ENCODE measurements at regions not wholly inside any gene's neighbourhood (a gene's known extent, or its start where the extent isn't known, plus 50 kb on each side); places are given as distances from the start of the nearest gene placed in this dataset.

GRCh38 chr5:120134944-120135343, 329.2 kb upstream of the PRR16 start:
- no peaks in the 10 kb centered on the region for H3K9me2 ChIP-seq (ENCODE audit: insufficient read depth)
- no peak overlapping the region for H3K4me3 ChIP-seq
- H4K20me1 ChIP-seq (ENCODE audit: insufficient read depth) = no peaks in the 10 kb centered on the region
- in situ Hi-C loops (cut with MboI) = no loop called here
- no peak overlapping the region for H3K4me2 ChIP-seq (ENCODE audit: unreplicated experiment)
- TF ChIP-seq EZH2phosphoT487 (IDR thresholded peaks at IDR 0.05; ENCODE audit: insufficient read depth, low read depth) (no peak), EZH2 (IDR thresholded peaks at IDR 0.05; ENCODE audit: insufficient read depth, poor library complexity, severe bottlenecking) (no peak)
- peaks cover 6% of the 10 kb centered on the region; the same call in 1 of the 2 replicates for H3F3A ChIP-seq (ENCODE audit: insufficient read depth)
- H3K79me2 ChIP-seq (ENCODE audit: insufficient read depth) = no peaks in the 10 kb centered on the region
- H3K27ac ChIP-seq = no peak overlapping the region
- DNase-seq = no peak
- no peak overlapping the region for H3K9ac ChIP-seq
- no peak overlapping the region for H2AFZ ChIP-seq
- H3K4me1 ChIP-seq (ENCODE audit: insufficient read depth) = peaks cover 14% of the 10 kb centered on the region
- no peaks in the 10 kb centered on the region for H3K9me3 ChIP-seq (ENCODE audit: low read depth)
- no peaks in the 10 kb centered on the region for H3K27me3 ChIP-seq (replicated peaks; ENCODE audit: insufficient read depth)
- no peaks in the 10 kb centered on the region for H3K36me3 ChIP-seq (ENCODE audit: low read depth)

DNA sequence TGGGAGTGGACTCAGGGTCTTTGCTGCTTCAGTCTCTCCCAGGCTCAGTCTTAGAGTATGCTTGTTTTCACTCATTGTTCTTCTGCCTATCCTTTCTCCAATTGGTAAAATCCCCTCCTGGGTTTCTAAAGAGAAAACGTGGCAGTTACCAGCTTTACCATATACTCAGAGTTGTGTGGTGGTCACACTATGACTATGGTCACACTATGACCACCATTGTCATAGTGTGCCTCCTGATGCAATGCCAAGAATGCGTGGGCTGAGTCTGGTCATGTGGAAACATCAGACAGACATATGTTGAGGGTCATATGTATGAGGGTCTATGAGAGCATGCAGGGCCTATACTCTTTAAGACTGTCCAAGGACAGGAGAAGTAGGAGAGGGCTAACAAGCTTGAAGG, 326.5 kb upstream of the PRR16 start:
- Histone ChIP-seq H3K4me3 (no peak overlapping the region), H4K20me1 (ENCODE audit: insufficient read depth) (no peaks in the 10 kb centered on the region), H3K9ac (no peak overlapping the region), H3K9me2 (ENCODE audit: insufficient read depth) (no peaks in the 10 kb centered on the region), H3K4me2 (ENCODE audit: unreplicated experiment) (no peak overlapping the region), H3K4me1 (ENCODE audit: insufficient read depth) (peaks cover 14% of the 10 kb centered on the region), H3K27me3 (replicated peaks; ENCODE audit: insufficient read depth) (no peaks in the 10 kb centered on the region), H3F3A (ENCODE audit: insufficient read depth) (peaks cover 6% of the 10 kb centered on the region; the same call in 1 of the 2 replicates), H3K27ac (no peak overlapping the region), H2AFZ (no peak overlapping the region), H3K9me3 (ENCODE audit: low read depth) (no peaks in the 10 kb centered on the region), H3K79me2 (ENCODE audit: insufficient read depth) (no peaks in the 10 kb centered on the region), H3K36me3 (ENCODE audit: low read depth) (no peaks in the 10 kb centered on the region)
- TF ChIP-seq EZH2 (IDR thresholded peaks at IDR 0.05; ENCODE audit: insufficient read depth, poor library complexity, severe bottlenecking) = no peak
- TF ChIP-seq EZH2phosphoT487 (IDR thresholded peaks at IDR 0.05; ENCODE audit: insufficient read depth, low read depth) = no peak
- WGBS, 2 experiments (ENCODE audit: low coverage in 1 of 2, low lambda C conversion rate in 2 of 2, missing lambda C conversion rate in 2 of 2) = 67 to 70% methylated on average over 2 of the region's 2 CpGs
- no peak for DNase-seq
- in situ Hi-C loops (cut with MboI) = no loop called here

GRCh38 chr5:120139039-120139438, 325.1 kb upstream of the PRR16 start:
- H3K4me2 ChIP-seq (ENCODE audit: unreplicated experiment) = peak overlapping the region; percentile 61
- peaks cover 6% of the 10 kb centered on the region; the same call in 1 of the 2 replicates for H3F3A ChIP-seq (ENCODE audit: insufficient read depth)
- TF ChIP-seq EZH2phosphoT487 (IDR thresholded peaks at IDR 0.05; ENCODE audit: insufficient read depth, low read depth) (0 out of 2 replicates have a peak, but pooled peaks have one; percentile 56), EZH2 (IDR thresholded peaks at IDR 0.05; ENCODE audit: insufficient read depth, poor library complexity, severe bottlenecking) (no peak)
- in situ Hi-C loops (cut with MboI) = no loop called here
- no peaks in the 10 kb centered on the region for H3K9me3 ChIP-seq (ENCODE audit: low read depth)
- no peaks in the 10 kb centered on the region for H4K20me1 ChIP-seq (ENCODE audit: insufficient read depth)
- H3K27ac ChIP-seq = peak overlapping the region; percentile 33; the same call in 1 of the 2 replicates
- DNase-seq = peak; percentile 93
- H2AFZ ChIP-seq = no peak overlapping the region
- peaks cover 14% of the 10 kb centered on the region for H3K4me1 ChIP-seq (ENCODE audit: insufficient read depth)
- H3K27me3 ChIP-seq (replicated peaks; ENCODE audit: insufficient read depth) = no peaks in the 10 kb centered on the region
- H3K9ac ChIP-seq = no peak overlapping the region
- H3K36me3 ChIP-seq (ENCODE audit: low read depth) = no peaks in the 10 kb centered on the region
- no peaks in the 10 kb centered on the region for H3K79me2 ChIP-seq (ENCODE audit: insufficient read depth)
- H3K9me2 ChIP-seq (ENCODE audit: insufficient read depth) = no peaks in the 10 kb centered on the region
- WGBS, 2 experiments (ENCODE audit: low coverage in 1 of 2, low lambda C conversion rate in 2 of 2, missing lambda C conversion rate in 2 of 2) = 0 to 2% methylated on average over 2 of the region's 2 CpGs
- H3K4me3 ChIP-seq = peak overlapping the region; percentile 16; the same call in 1 of the 2 replicates

DNA sequence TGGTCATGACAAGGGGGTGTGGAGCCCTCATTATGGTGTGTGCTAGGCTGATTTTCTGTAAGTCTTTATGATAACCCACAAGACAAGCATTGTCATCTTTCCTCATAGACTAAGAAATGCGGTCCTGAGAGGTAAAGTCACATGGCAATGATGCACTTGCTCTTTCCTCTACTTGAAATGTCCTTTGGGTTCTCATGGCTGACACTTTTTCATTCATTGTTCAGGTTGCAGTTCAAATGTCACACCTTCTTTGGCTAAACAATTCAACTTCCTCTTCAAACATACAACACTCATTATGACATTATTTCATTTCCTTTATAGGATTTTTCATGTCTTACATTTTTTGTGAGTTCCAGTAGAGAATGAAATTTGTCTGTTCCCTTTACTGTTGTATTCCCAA, 323.6 kb upstream of the PRR16 start:
- no peak overlapping the region for H3K27ac ChIP-seq
- TF ChIP-seq EZH2 (IDR thresholded peaks at IDR 0.05; ENCODE audit: insufficient read depth, poor library complexity, severe bottlenecking) = no peak
- no peak for TF ChIP-seq EZH2phosphoT487 (IDR thresholded peaks at IDR 0.05; ENCODE audit: insufficient read depth, low read depth)
- no peak overlapping the region for H3K4me2 ChIP-seq (ENCODE audit: unreplicated experiment)
- no peaks in the 10 kb centered on the region for H3K9me2 ChIP-seq (ENCODE audit: insufficient read depth)
- no peak overlapping the region for H2AFZ ChIP-seq
- no peaks in the 10 kb centered on the region for H3K79me2 ChIP-seq (ENCODE audit: insufficient read depth)
- DNase-seq = no peak
- no peaks in the 10 kb centered on the region for H3K27me3 ChIP-seq (replicated peaks; ENCODE audit: insufficient read depth)
- WGBS, 2 experiments (ENCODE audit: low coverage in 1 of 2, low lambda C conversion rate in 2 of 2, missing lambda C conversion rate in 2 of 2) = 95 to 100% methylated on average over 1 of the region's 1 CpG
- H3F3A ChIP-seq (ENCODE audit: insufficient read depth) = peaks cover 6% of the 10 kb centered on the region; the same call in 1 of the 2 replicates
- H3K4me3 ChIP-seq = no peak overlapping the region
- in situ Hi-C loops (cut with MboI) = no loop called here
- H3K4me1 ChIP-seq (ENCODE audit: insufficient read depth) = peaks cover 14% of the 10 kb centered on the region
- H3K9me3 ChIP-seq (ENCODE audit: low read depth) = no peaks in the 10 kb centered on the region
- no peak overlapping the region for H3K9ac ChIP-seq
- no peaks in the 10 kb centered on the region for H3K36me3 ChIP-seq (ENCODE audit: low read depth)
- no peaks in the 10 kb centered on the region for H4K20me1 ChIP-seq (ENCODE audit: insufficient read depth)

GRCh38 chr5:120141076-120141475, 323.0 kb upstream of the PRR16 start:
- Histone ChIP-seq H3K4me2 (ENCODE audit: unreplicated experiment) (no peak overlapping the region), H2AFZ (no peak overlapping the region), H3F3A (ENCODE audit: insufficient read depth) (peaks cover 6% of the 10 kb centered on the region; the same call in 1 of the 2 replicates), H3K36me3 (ENCODE audit: low read depth) (no peaks in the 10 kb centered on the region), H3K4me1 (ENCODE audit: insufficient read depth) (peaks cover 14% of the 10 kb centered on the region), H3K4me3 (no peak overlapping the region), H4K20me1 (ENCODE audit: insufficient read depth) (no peaks in the 10 kb centered on the region), H3K9me3 (ENCODE audit: low read depth) (no peaks in the 10 kb centered on the region), H3K79me2 (ENCODE audit: insufficient read depth) (no peaks in the 10 kb centered on the region), H3K27me3 (replicated peaks; ENCODE audit: insufficient read depth) (no peaks in the 10 kb centered on the region), H3K27ac (no peak overlapping the region), H3K9ac (no peak overlapping the region), H3K9me2 (ENCODE audit: insufficient read depth) (no peaks in the 10 kb centered on the region)
- in situ Hi-C loops (cut with MboI) = no loop called here
- DNase-seq = no peak
- WGBS, 2 experiments (ENCODE audit: low coverage in 1 of 2, low lambda C conversion rate in 2 of 2, missing lambda C conversion rate in 2 of 2) = 55 to 57% methylated on average over 2 of the region's 2 CpGs
- no peak for TF ChIP-seq EZH2 (IDR thresholded peaks at IDR 0.05; ENCODE audit: insufficient read depth, poor library complexity, severe bottlenecking)
- TF ChIP-seq EZH2phosphoT487 (IDR thresholded peaks at IDR 0.05; ENCODE audit: insufficient read depth, low read depth) = no peak

All from GM23248 (cell line).